GM23248 (cell line): ENCODE measurements at regions not wholly inside any gene's neighbourhood (a gene's known extent, or its start where the extent isn't known, plus 50 kb on each side); places are given as distances from the start of the nearest gene placed in this dataset.

ENCODE experiments used
- EZH2 ChIP-seq: fragments of 200-600 bp; sonication (generic); IDR thresholded peaks from 2 replicates; pipeline ENCODE4 v1.6.1; 2018; ENCODE audit warnings: antibody characterized with exemption, mild to moderate bottlenecking; ENCODE audit not compliant: insufficient read depth, poor library complexity, severe bottlenecking
- EZH2phosphoT487 ChIP-seq: fragments of 200-600 bp; sonication (generic); IDR thresholded peaks from 2 replicates; pipeline ENCODE4 v1.6.1; 2018; ENCODE audit warnings: antibody characterized with exemption, moderate library complexity, mild to moderate bottlenecking, low read depth; ENCODE audit not compliant: insufficient read depth

DNA sequence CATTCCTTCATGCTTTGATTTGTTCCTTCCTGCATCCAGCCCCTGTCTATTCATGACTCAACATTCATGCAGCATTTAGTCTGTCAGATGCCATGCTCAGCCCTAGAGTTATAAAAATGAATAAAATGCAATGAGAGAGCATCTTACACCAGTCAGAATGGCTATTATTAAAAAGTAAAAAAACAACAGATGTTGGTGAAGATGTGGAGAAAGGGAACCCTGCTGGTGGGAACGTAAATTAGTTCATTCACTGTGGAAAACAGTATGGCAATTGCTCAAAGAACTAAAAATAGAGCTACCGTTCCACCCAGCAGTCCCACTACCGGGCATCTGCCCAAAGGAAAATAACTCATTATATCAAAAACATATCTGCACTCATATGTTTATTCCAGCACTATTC is 70.0 kb upstream of the GTF3A start:
- TF ChIP-seq EZH2 (no peak), EZH2phosphoT487 (no peak)
